ENCODE measurements at regions not wholly inside any gene's neighbourhood (a gene's known extent, or its start where the extent isn't known, plus 50 kb on each side); places are given as distances from the start of the nearest gene placed in this dataset.

DNA sequence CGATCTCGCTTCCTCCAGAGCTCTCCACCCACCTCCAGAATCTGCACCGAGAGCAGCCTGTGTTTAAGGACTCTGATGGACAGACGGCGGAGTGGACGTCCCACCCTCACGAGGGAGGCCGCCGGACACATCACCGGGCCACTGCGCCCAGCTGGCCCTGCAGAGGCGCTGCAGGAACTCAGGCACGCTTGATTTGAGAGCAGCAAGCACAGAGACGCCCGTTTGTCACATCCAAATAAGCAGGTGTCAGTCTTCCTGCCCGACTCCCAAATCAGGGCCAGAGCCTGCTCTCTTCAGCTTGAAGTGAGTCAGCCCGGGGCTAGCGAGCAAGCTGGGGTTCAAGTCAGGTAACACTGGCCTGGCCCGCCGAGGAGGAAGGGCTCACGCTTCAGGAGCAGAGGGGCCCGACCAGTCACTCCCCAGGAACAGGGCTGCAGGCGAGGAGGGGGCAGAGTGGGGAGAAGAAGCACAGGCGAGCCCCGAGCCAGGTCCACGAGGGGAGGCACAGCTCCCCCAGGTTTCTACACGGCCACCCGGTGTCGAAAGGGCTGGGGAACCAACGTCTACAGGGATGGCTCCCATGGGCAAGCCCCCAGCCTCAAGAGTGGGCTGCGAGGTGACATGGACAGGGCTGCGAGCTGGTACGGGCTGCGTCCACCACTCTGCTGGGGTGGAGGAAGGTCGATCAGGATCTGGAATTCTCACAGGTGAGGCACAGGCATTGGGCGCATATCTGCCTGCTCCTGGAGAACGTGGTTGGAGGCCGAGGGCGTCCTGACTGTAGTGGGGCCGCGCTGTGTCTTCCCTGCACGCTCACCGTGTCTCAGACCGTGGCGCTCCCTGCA, 52.5 kb upstream of the CTDP1 start:
- DNase-seq (ENCODE audit: low spot score) = no peak

DNA sequence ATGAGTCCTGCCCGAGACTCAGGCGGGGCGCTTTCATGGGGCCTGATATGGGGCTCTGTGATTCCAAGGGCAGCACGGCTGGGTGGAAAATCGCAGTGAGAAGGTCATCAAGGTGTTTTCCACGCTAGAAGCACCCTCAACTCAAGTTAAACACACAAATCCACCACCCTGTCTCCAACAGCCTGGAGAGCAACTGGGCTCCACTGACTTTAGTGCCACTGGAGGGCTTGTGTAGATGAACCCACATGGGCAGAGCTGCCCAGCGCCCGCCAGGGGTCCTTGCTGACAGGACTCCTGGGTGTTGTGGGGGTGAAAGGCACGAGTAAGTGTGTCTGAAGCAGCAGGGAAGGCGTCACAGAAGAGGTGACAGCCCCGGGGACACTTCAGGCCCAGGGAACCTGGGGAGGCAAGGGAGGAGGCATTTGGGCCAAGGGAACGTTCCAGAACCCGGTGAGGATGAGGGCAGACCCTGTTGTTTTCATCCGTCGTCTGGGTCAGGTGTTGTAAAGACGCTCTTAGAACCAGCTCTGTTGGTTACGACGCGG, 51.8 kb upstream of the CTDP1 start:
- no peak for DNase-seq (ENCODE audit: low spot score)

DNA sequence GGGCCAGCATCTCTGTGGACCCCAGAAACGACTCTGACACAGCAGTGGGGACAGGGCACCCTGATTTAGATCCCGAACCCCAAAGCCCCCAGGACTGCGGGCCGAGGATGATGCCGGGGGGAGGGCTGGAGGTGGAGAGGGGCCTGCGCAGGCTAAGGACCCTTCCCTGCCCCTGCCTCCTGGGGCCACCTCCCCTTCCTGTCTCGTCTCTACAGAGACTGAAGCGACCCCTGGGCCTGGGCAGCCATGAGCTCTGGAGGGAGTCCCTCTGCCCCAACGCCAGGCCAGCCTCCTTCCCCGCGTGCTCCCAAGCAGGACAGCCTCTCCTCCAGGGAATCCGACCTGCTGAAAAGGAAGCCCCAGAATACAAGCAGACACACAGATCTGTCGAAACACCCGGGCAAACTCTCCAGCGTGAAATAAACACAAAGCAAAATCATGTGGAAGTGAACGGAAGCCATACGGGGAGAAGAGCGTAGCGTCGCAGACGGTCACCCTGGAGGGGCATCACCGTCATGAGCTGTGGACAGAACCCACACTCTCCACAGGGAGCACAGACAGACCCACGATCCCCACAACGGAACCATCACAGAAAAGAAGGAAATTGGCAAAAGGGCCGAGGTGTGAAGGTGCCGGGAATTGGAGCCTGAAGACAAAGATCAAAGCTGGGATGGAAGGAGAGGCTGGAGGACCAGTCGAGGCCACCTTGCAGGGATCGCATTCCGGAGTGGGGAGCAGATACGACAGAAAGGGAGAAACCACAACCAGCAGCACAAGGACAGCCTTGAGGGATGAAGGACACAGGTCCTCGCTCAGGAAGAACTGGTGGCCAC, 51.0 kb upstream of the CTDP1 start:
- no peak for DNase-seq (ENCODE audit: low spot score)

DNA sequence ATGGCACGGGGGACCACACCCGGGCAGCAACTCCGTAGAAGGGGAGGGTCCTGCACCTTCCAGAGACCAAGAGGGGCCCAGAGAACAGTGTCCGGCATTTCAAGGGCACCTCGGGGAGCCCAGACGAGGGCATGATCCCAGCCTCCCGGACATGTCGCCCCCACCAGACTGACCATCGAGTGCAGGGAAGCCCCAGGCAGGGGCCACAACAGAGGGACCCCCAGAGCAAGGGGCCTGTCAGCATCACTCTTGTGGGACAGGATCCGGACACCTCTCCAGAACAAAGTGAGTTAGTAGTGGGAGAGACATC, 50.4 kb upstream of the CTDP1 start:
- no peak for DNase-seq (ENCODE audit: low spot score)

DNA sequence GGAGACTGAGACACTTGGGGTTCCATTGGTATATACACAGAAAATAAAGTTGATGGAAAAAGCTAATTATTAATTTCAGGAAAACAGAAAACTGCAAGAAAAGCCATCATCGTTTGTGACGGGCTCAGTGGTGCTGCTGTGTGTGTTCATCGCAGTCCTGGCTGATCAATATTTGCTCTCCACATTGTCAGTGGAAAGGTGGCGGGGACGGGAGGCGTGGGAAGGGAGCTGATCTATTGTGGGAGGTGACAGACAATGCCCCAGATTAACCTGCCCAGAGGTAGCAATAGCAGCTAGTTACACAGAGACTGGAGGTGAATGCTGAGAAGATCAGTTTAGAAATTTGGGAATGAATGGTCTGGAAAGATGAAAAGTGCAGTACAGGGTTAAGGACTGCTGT, 50.0 kb upstream of the CTDP1 start:
- DNase-seq (ENCODE audit: low spot score) = no peak

Data from SK-N-DZ (cell line).